ENCODE measurements at regions not wholly inside any gene's neighbourhood (a gene's known extent, or its start where the extent isn't known, plus 50 kb on each side); places are given as distances from the start of the nearest gene placed in this dataset.

DNA sequence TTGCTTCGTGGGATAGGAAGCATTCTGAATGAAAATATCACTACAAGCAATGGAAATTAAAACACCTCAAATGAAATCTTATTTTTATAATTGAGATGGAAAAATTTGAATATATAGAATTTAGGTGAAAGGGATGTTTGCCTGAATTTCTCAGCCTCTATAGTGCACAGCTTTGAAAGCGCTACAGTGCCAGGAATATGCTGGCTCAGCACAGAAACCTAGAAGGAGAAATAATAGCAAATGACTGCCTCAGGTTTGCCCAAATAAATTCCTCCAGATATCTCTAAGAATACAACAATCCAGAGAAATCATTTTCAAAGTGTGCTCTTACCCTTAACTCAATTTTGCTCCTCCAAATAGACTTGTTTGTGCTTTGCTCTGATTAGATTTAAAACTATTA, 141.1 kb upstream of the ZNF385D start:
- Histone ChIP-seq H4K20me1 (replicated peaks; ENCODE audit: control insufficient read depth, insufficient read depth, low read length) (no peaks in the 10 kb centered on the region), H3K9me1 (ENCODE audit: control insufficient read depth, insufficient read depth, low read length) (no peaks in the 10 kb centered on the region), H3K4me2 (ENCODE audit: insufficient read depth, low read length) (no peak overlapping the region), H3K9me3 (replicated peaks; ENCODE audit: control insufficient read depth, insufficient read depth, low read depth, low read length) (no peaks in the 10 kb centered on the region), H3K27ac (ENCODE audit: extremely low read depth, low read depth, low read length) (no peak overlapping the region), H3K4me1 (replicated peaks in 1 of 2; ENCODE audit: control insufficient read depth in 2 of 2, insufficient read depth in 2 of 2, low read length in 2 of 2) (no peaks in the 10 kb centered on the region), H3K79me2 (ENCODE audit: control insufficient read depth, insufficient read depth, low read length) (no peaks in the 10 kb centered on the region), H2AFZ (ENCODE audit: low read depth, low read length) (no peak overlapping the region), H3K27me3 (ENCODE audit: control insufficient read depth in 2 of 2, insufficient read depth in 2 of 2, low read length in 2 of 2) (no peaks in the 10 kb centered on the region), H3K36me3 (ENCODE audit: control insufficient read depth, insufficient read depth, low read length) (no peaks in the 10 kb centered on the region), H3K9ac (ENCODE audit: insufficient read depth in 1 of 2, low read depth in 2 of 2, low read length in 2 of 2) (no peak overlapping the region), H3K4me3 (no peak overlapping the region)
- in situ Hi-C loops (cut with MboI), result no loop called here
- no peak for DNase-seq (ENCODE audit: extremely low read depth in 1 of 4, low spot score in 3 of 4)
- WGBS (ENCODE audit: insufficient coverage, low coverage, missing lambda C conversion rate), result 0% methylated on average over 2 of the region's 2 CpGs
- no peak for ATAC-seq
- BruUV-seq (replicated peaks), result no TSS peak
- intact Hi-C loops (cut with micrococcal nuclease), result loop anchor here (10.0 kb wide), 2 partner anchors 1547 to 1667 kb away; no protein-coding TSS in a partner anchor
- POLR2A ChIA-PET, result no interaction called here
- no peak for FAIRE-seq
- CTCF ChIA-PET (ENCODE audit: low intra/inter-chr PET ratio), result no interaction called here
- TF ChIP-seq, protein P1, sequence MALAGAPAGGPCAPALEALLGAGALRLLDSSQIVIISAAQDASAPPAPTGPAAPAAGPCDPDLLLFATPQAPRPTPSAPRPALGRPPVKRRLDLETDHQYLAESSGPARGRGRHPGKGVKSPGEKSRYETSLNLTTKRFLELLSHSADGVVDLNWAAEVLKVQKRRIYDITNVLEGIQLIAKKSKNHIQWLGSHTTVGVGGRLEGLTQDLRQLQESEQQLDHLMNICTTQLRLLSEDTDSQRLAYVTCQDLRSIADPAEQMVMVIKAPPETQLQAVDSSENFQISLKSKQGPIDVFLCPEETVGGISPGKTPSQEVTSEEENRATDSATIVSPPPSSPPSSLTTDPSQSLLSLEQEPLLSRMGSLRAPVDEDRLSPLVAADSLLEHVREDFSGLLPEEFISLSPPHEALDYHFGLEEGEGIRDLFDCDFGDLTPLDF (CRISPR knock-in tag; IDR thresholded peaks at IDR 0.05), result no peak
- TF ChIP-seq, protein P2, sequence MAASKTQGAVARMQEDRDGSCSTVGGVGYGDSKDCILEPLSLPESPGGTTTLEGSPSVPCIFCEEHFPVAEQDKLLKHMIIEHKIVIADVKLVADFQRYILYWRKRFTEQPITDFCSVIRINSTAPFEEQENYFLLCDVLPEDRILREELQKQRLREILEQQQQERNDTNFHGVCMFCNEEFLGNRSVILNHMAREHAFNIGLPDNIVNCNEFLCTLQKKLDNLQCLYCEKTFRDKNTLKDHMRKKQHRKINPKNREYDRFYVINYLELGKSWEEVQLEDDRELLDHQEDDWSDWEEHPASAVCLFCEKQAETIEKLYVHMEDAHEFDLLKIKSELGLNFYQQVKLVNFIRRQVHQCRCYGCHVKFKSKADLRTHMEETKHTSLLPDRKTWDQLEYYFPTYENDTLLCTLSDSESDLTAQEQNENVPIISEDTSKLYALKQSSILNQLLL (CRISPR knock-in tag; IDR thresholded peaks at IDR 0.05; ENCODE audit: borderline replicate concordance), result no peak
- TF ChIP-seq, protein P3, sequence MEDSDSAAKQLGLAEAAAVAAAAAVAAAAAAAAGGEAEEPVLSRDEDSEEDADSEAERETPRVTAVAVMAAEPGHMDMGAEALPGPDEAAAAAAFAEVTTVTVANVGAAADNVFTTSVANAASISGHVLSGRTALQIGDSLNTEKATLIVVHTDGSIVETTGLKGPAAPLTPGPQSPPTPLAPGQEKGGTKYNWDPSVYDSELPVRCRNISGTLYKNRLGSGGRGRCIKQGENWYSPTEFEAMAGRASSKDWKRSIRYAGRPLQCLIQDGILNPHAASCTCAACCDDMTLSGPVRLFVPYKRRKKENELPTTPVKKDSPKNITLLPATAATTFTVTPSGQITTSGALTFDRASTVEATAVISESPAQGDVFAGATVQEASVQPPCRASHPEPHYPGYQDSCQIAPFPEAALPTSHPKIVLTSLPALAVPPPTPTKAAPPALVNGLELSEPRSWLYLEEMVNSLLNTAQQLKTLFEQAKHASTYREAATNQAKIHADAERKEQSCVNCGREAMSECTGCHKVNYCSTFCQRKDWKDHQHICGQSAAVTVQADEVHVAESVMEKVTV (CRISPR knock-in tag; IDR thresholded peaks at IDR 0.05), result no peak
- TF ChIP-seq ZNF239 (CRISPR knock-in tag; IDR thresholded peaks at IDR 0.05), result no peak
